ENCODE measurements at regions not wholly inside any gene's neighbourhood (a gene's known extent, or its start where the extent isn't known, plus 50 kb on each side); places are given as distances from the start of the nearest gene placed in this dataset.

- Histone ChIP-seq H3K18ac (ENCODE audit: insufficient read length, low read depth, low read length) (no peak overlapping the region), H2BK120ac (ENCODE audit: low read depth, low read length, poor library complexity, severe bottlenecking) (no peak overlapping the region), H4K91ac (ENCODE audit: insufficient read length, low read depth, low read length) (no peak overlapping the region), H4K8ac (replicated peaks; ENCODE audit: insufficient read length, low read depth, low read length) (no peak overlapping the region), H3K27me3 (ENCODE audit: insufficient read depth, low read length) (no peaks in the 10 kb centered on the region), H3K23me2 (ENCODE audit: insufficient read length, low read depth, low read length, poor library complexity, severe bottlenecking) (no peaks in the 10 kb centered on the region), H2BK12ac (ENCODE audit: insufficient read length, low read depth, low read length) (no peak overlapping the region), H3K9ac (ENCODE audit: extremely low read depth, insufficient read length, low read length) (no peak overlapping the region), H2BK20ac (ENCODE audit: low read depth, low read length, poor library complexity, severe bottlenecking) (no peak overlapping the region), H3T11ph (ENCODE audit: low read length) (no peak overlapping the region), H3K56ac (ENCODE audit: insufficient read length, low read depth, low read length) (no peak overlapping the region), H3K4me1 (ENCODE audit: insufficient read depth, low read length) (no peaks in the 10 kb centered on the region), H3K9me3 (ENCODE audit: control insufficient read depth, low read depth, low read length) (no peaks in the 10 kb centered on the region), H3K79me2 (ENCODE audit: insufficient read depth, low read length) (no peaks in the 10 kb centered on the region), H3K27ac (ENCODE audit: insufficient read length, low read depth, low read length) (no peak overlapping the region), H2BK5ac (ENCODE audit: insufficient read length, low read length) (no peak overlapping the region), H4K5ac (ENCODE audit: insufficient read length, low read depth, low read length) (no peak overlapping the region), H2AFZ (ENCODE audit: low read length) (no peak overlapping the region), H3K4me2 (ENCODE audit: insufficient read depth, insufficient read length, low read length) (no peak overlapping the region), H4K20me1 (ENCODE audit: control insufficient read depth, insufficient read depth, insufficient read length) (no peaks in the 10 kb centered on the region), H3K23ac (ENCODE audit: insufficient read length, low read depth, low read length) (no peak overlapping the region), H3K79me1 (ENCODE audit: insufficient read depth, low read depth, low read length, poor library complexity, severe bottlenecking) (no peaks in the 10 kb centered on the region), H2AK5ac (ENCODE audit: insufficient read length, low read length) (no peak overlapping the region), H3K4ac (ENCODE audit: low read depth, low read length) (no peak overlapping the region), H3K14ac (ENCODE audit: insufficient read depth, low read length) (no peak overlapping the region), H2BK15ac (ENCODE audit: low read depth, low read length) (no peak overlapping the region)
- H3K9me3 Mint-ChIP-seq, result no peaks in the 10 kb centered on the region
- no peak for DNase-seq
- no peaks in the 10 kb centered on the region for H3K27me3 Mint-ChIP-seq (ENCODE audit: low read depth)
- no peak overlapping the region for H3K4me3 Mint-ChIP-seq
- no CpG with 5 or more reads among the region's 2 CpGs for WGBS (ENCODE audit: extremely low coverage, insufficient read length, low lambda C conversion rate)
- TF ChIP-seq CTCF (conservative IDR thresholded peaks at IDR 0.05), result no peak
- 0 out of 7 replicates have a peak overlapping the region, but pooled peaks of 1 of the 3 experiments have one; percentile 90 for H3K27ac Mint-ChIP-seq
- H3K36me3 Mint-ChIP-seq (ENCODE audit: insufficient read depth in 1 of 3, low read depth in 3 of 3), result no peaks in the 10 kb centered on the region; a peak in 1 of 7 replicates
- peaks cover 20 to 21% of the 10 kb centered on the region in 2 experiments for H3K4me1 Mint-ChIP-seq
Observed at GRCh38 chr2:138234265-138234664, 267.3 kb upstream of the SPOPL start.

Measured in H9 (cell line).